PC-9 (cell line): ENCODE measurements at regions not wholly inside any gene's neighbourhood (a gene's known extent, or its start where the extent isn't known, plus 50 kb on each side); places are given as distances from the start of the nearest gene placed in this dataset.
"Not testable (repeated sequence)": the region's sequence is repeated elsewhere in the genome, so short reads cannot be mapped to it uniquely, and the experiment has no call there.

Experiments used
- BruUV-seq: library from RNA; stranded (reverse); fragments of 400-500 nt; replicated peaks from 2 replicates; lab custom pipeline; 2021; lab: Mats Ljungman, UMichigan
- CTCF ChIA-PET: fragments of 300-600 bp; sonication (Branson Sonifier 250); formaldehyde crosslinking; loops from one replicate; lab custom pipeline; 2022; ENCODE audit warnings: antibody characterized with exemption; lab: Charles Lee
- POLR2A ChIA-PET: fragments of 300-600 bp; sonication (Branson Sonifier 250); formaldehyde crosslinking; loops from one replicate; lab custom pipeline; 2022; ENCODE audit warnings: antibody characterized with exemption; ENCODE audit not compliant: unreplicated experiment; lab: Charles Lee
- DNase-seq, 2 experiments: peaks; one replicate each; pipeline versions ENCODE4 v3.0.0 to v3.0.0-alpha.2; 2015 to 2022; ENCODE audit warnings: mixed read lengths in 1 of 2
- H2AFZ ChIP-seq: fragments of 200-600 bp; sonication (generic); 2 replicates; pipeline ENCODE4 v1.8.1; 2017; ENCODE audit warnings: antibody characterized with exemption
- H3F3A ChIP-seq: fragments of 200-600 bp; sonication (generic); 2 replicates; pipeline ENCODE4 v1.8.1; 2017; ENCODE audit warnings: antibody characterized with exemption, mild to moderate bottlenecking, low read depth; ENCODE audit not compliant: insufficient read depth
- H3K27ac ChIP-seq: fragments of 200-600 bp; sonication (generic); 2 replicates; pipeline ENCODE4 v1.6.1; 2016; ENCODE audit warnings: mixed run types
- H3K27me3 ChIP-seq: fragments of 200-600 bp; sonication (generic); 2 replicates; pipeline ENCODE4 v1.6.1; 2016; ENCODE audit warnings: low read depth, mixed run types; ENCODE audit not compliant: insufficient read depth
- H3K36me3 ChIP-seq: fragments of 200-600 bp; sonication (generic); 2 replicates; pipeline ENCODE4 v1.6.1; 2016; ENCODE audit warnings: low read depth, mixed run types
- H3K4me1 ChIP-seq: fragments of 200-600 bp; sonication (generic); replicated peaks from 2 replicates; pipeline ENCODE4 v1.6.1; 2016; ENCODE audit warnings: mixed run types; ENCODE audit not compliant: insufficient read depth
- H3K4me2 ChIP-seq: fragments of 200-600 bp; sonication (generic); 2 replicates; pipeline ENCODE4 v1.6.1; 2017; ENCODE audit warnings: mixed run types
- H3K4me3 ChIP-seq: fragments of 200-600 bp; sonication (generic); 2 replicates; pipeline ENCODE4 v1.6.1; 2016; ENCODE audit warnings: mixed run types
- H3K79me2 ChIP-seq: fragments of 200-600 bp; sonication (generic); 2 replicates; pipeline ENCODE4 v1.6.1; 2017; ENCODE audit warnings: low read depth, mixed run types
- H3K9me2 ChIP-seq: fragments of 200-600 bp; sonication (generic); 2 replicates; pipeline ENCODE4 v1.8.1; 2017; ENCODE audit warnings: mild to moderate bottlenecking; ENCODE audit not compliant: insufficient read depth
- H3K9me3 ChIP-seq: fragments of 200-600 bp; sonication (generic); 2 replicates; pipeline ENCODE4 v1.8.1; 2016; ENCODE audit warnings: low read depth; ENCODE audit not compliant: insufficient read depth
- H4K20me1 ChIP-seq: fragments of 200-600 bp; sonication (generic); 2 replicates; pipeline ENCODE4 v1.8.1; 2017; ENCODE audit not compliant: insufficient read depth
- intact Hi-C: fragments of 100-400 bp; cut with micrococcal nuclease; formaldehyde crosslinking; loops from one replicate; pipeline ENCODE4 v1.10.0; 2022; ENCODE audit not compliant: unreplicated experiment

DNA sequence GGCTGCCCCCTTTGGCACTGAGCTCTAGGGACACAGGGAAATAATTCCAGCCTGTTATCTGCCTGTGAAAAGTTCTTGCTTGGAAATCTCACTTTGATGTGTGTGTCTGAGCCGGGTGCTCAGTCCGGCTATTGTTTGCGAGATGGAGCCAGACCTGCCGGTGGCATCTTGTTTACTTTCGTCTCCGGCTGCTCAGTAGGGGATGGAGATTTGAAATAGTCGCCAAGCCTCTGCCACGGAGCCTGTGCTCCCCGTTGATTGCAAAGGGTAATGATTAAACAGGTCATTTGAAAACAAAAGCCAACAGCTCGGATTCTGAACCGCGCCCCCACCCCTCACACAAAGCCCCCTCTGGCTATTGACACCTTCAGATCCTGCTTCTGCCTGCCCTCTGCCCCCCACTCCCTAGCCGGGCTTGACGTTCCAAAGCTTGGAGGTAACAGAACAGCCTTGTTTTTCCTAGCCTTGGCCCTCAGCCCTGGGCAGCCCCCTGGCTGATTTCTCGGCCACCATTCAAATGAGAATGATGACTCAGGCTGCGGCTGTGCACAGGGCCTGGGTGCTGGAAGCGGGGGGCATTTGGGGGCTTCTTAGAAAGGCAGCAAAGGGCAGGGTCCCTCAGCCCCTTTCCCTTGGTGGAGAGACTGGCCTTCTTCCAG is 70.8 kb upstream of the SPDYE9 start:
- peak overlapping the region; percentile 67 for H3K4me2 ChIP-seq
- BruUV-seq, result TSS peak; percentile 59
- intact Hi-C loops, H3K79me2 ChIP-seq, H2AFZ ChIP-seq, H3K27me3 ChIP-seq, CTCF ChIA-PET, H3K9me2 ChIP-seq, H4K20me1 ChIP-seq, POLR2A ChIA-PET, H3K36me3 ChIP-seq, H3K4me1 ChIP-seq, H3K9me3 ChIP-seq, H3F3A ChIP-seq: not testable (repeated sequence)
- H3K27ac ChIP-seq, result 0 out of 2 replicates have a peak overlapping the region, but pooled peaks have one; percentile 45
- peak in 1 of 2 experiments; percentile 29 for DNase-seq
- H3K4me3 ChIP-seq, result 0 out of 2 replicates have a peak overlapping the region, but pooled peaks have one; percentile 37

GRCh38 chr7:73154586-73155038 is 68.8 kb upstream of the SPDYE9 start:
- CTCF ChIA-PET, intact Hi-C loops: not testable (repeated sequence)
- DNase-seq, result peak; percentile 47 to 92

GRCh38 chr7:73153921-73154585 is 68.2 kb upstream of the SPDYE9 start:
- H3F3A ChIP-seq, CTCF ChIA-PET, H3K79me2 ChIP-seq, H3K36me3 ChIP-seq, POLR2A ChIA-PET, DNase-seq, H3K4me3 ChIP-seq, H3K4me1 ChIP-seq, H3K27me3 ChIP-seq, H4K20me1 ChIP-seq, H3K27ac ChIP-seq, BruUV-seq, H2AFZ ChIP-seq, intact Hi-C loops, H3K9me3 ChIP-seq, H3K9me2 ChIP-seq: not testable (repeated sequence)
- peak overlapping the region; percentile 44; the same call in 1 of the 2 replicates for H3K4me2 ChIP-seq

More at GRCh38 chr7:73154586-73155038, 68.8 kb upstream of the SPDYE9 start:
- H2AFZ ChIP-seq, H4K20me1 ChIP-seq, BruUV-seq, H3F3A ChIP-seq, H3K36me3 ChIP-seq, POLR2A ChIA-PET, H3K27me3 ChIP-seq, H3K9me2 ChIP-seq, H3K27ac ChIP-seq, H3K4me1 ChIP-seq, H3K9me3 ChIP-seq, H3K79me2 ChIP-seq: not testable (repeated sequence)
- H3K4me2 ChIP-seq, result peak overlapping the region; percentile 44; the same call in 1 of the 2 replicates
- peak overlapping the region; percentile 48; the same call in 1 of the 2 replicates for H3K4me3 ChIP-seq

DNA sequence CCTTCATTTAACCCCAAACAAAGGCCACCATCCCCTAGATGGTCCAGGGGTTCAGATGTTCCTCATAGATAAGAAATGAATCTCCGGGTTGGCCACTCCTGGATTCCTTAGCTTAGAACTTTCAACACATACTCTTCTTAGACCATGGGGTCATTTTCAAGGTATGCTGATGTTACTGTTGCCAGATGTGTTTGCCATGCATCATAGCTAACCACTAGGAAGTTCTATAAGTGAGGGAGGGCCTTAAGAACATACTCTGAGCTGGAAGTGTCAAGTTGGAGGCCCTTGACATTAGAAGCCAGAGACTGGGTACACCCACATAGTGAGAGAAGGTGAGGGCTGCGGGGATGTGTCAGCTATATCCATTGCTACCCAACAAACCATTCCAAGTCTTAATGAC is 62.7 kb upstream of the SPDYE9 start:
- intact Hi-C loops, POLR2A ChIA-PET, H3K9me3 ChIP-seq, H4K20me1 ChIP-seq, H3K36me3 ChIP-seq, H3K79me2 ChIP-seq, H3K27me3 ChIP-seq, H3K27ac ChIP-seq, H3K4me1 ChIP-seq, H2AFZ ChIP-seq, H3K9me2 ChIP-seq, H3K4me2 ChIP-seq, BruUV-seq, H3F3A ChIP-seq, CTCF ChIA-PET, DNase-seq, H3K4me3 ChIP-seq: not testable (repeated sequence)

DNA sequence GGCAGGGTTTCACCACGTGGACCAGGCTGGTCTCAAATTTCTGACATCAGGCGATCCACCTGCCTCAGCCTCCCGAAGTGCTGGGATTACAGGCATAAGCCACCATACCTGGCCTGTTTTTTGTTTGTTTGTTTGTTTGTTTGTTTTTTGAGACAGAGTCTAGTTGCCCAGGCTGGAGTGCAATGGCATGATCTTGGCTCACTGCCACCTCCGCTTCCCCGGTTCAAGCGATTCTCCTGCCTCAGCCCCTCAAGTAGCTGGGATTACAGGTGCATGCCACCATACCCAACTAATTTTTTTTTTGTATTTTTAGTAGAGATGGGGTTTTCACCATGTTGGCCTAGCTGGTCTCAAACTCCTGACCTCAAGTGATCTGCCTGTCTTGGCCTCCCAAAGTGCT is 61.8 kb upstream of the SPDYE9 start:
- H3K27me3 ChIP-seq, H3K9me3 ChIP-seq, H3K36me3 ChIP-seq, POLR2A ChIA-PET, H3K9me2 ChIP-seq, H3K4me1 ChIP-seq, DNase-seq, H3F3A ChIP-seq, H3K79me2 ChIP-seq, intact Hi-C loops, H4K20me1 ChIP-seq, CTCF ChIA-PET, H3K4me3 ChIP-seq, H2AFZ ChIP-seq, H3K4me2 ChIP-seq, H3K27ac ChIP-seq, BruUV-seq: not testable (repeated sequence)

GRCh38 chr7:73143993-73144392 is 58.2 kb upstream of the SPDYE9 start:
- H3K36me3 ChIP-seq, intact Hi-C loops, CTCF ChIA-PET, H3K9me2 ChIP-seq, POLR2A ChIA-PET, BruUV-seq, H3K9me3 ChIP-seq, H3K4me1 ChIP-seq, H2AFZ ChIP-seq, H3K4me2 ChIP-seq, H4K20me1 ChIP-seq, H3K27ac ChIP-seq, H3F3A ChIP-seq, H3K79me2 ChIP-seq, H3K4me3 ChIP-seq, DNase-seq, H3K27me3 ChIP-seq: not testable (repeated sequence)

DNA sequence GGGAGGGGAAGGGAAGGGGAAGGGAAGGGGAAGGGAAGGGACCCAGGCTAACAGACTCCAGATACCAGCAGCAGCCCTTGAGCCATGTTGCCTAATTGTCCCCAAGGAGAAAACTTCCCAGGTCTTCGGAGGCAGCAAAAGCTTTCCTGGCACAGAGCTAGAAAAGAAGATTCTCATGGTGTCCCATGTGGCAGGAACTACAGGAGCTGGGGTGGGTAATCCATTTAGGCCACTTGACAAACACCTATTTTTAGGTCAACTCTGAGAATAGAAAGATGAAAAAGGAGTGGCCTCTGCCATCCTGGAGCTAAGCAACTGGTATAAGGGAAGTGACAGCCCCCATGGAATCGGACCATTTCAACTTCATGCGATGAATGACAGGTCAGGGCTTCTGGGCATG is 52.1 kb upstream of the SPDYE9 start:
- H3K4me2 ChIP-seq, H3K79me2 ChIP-seq, H3K27me3 ChIP-seq, BruUV-seq, intact Hi-C loops, H3K9me3 ChIP-seq, H4K20me1 ChIP-seq, H3K9me2 ChIP-seq, H3K36me3 ChIP-seq, CTCF ChIA-PET, H2AFZ ChIP-seq, H3K4me3 ChIP-seq, POLR2A ChIA-PET, DNase-seq, H3K4me1 ChIP-seq, H3F3A ChIP-seq, H3K27ac ChIP-seq: not testable (repeated sequence)
